ENCODE measurements at regions not wholly inside any gene's neighbourhood (a gene's known extent, or its start where the extent isn't known, plus 50 kb on each side); places are given as distances from the start of the nearest gene placed in this dataset.
"Not testable (repeated sequence)": the region's sequence is repeated elsewhere in the genome, so short reads cannot be mapped to it uniquely, and the experiment has no call there.

DNA sequence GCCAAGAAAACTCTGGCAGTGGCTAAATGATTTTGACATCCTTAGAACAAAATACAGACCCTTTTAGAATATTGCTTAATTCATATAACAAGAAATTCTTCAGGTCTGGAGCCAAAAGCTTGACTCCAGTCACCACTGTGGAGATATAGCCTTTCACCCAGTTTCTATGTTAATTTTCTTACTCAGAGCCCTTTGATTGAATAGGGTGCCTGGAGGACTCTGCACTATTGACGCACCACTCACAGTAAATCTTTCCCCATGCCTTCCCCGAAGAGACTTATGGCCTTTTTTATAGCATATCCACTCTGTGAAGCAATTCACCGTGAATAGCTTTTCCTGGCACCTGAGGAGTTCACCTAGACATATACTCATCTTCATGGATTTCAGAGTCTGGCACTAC lies 613.8 kb downstream of the ZWINT start:
- no peak for FAIRE-seq
- no peak overlapping the region for H3K4me3 ChIP-seq (ENCODE audit: low read length in 3 of 3)
- no peaks in the 10 kb centered on the region for H3K9me3 ChIP-seq (ENCODE audit: control insufficient read depth in 2 of 3, insufficient read depth in 1 of 3, low read length in 3 of 3)
- TF ChIP-seq, protein P1, sequence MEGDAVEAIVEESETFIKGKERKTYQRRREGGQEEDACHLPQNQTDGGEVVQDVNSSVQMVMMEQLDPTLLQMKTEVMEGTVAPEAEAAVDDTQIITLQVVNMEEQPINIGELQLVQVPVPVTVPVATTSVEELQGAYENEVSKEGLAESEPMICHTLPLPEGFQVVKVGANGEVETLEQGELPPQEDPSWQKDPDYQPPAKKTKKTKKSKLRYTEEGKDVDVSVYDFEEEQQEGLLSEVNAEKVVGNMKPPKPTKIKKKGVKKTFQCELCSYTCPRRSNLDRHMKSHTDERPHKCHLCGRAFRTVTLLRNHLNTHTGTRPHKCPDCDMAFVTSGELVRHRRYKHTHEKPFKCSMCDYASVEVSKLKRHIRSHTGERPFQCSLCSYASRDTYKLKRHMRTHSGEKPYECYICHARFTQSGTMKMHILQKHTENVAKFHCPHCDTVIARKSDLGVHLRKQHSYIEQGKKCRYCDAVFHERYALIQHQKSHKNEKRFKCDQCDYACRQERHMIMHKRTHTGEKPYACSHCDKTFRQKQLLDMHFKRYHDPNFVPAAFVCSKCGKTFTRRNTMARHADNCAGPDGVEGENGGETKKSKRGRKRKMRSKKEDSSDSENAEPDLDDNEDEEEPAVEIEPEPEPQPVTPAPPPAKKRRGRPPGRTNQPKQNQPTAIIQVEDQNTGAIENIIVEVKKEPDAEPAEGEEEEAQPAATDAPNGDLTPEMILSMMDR (IDR thresholded peaks at IDR 0.05; ENCODE audit: borderline replicate concordance, extremely low read depth, insufficient read depth) = no peak
- no peaks in the 10 kb centered on the region for H3K4me1 ChIP-seq (ENCODE audit: control insufficient read depth in 2 of 3, insufficient read depth in 2 of 3, low read depth in 1 of 3, low read length in 3 of 3)
- H3K27me3 ChIP-seq (ENCODE audit: control insufficient read depth, insufficient read depth, low read length) = no peaks in the 10 kb centered on the region
- H3K27ac ChIP-seq (ENCODE audit: low read depth in 2 of 2, low read length in 2 of 2) = no peak overlapping the region
- DNase-seq = no peak
- intact Hi-C loops (cut with DNase I) = no loop called here
- H3K9ac ChIP-seq (ENCODE audit: low read length in 3 of 3) = no peak overlapping the region
- no peaks in the 10 kb centered on the region for H3K36me3 ChIP-seq (ENCODE audit: control insufficient read depth in 2 of 3, insufficient read depth in 3 of 3, low read length in 3 of 3)

DNA sequence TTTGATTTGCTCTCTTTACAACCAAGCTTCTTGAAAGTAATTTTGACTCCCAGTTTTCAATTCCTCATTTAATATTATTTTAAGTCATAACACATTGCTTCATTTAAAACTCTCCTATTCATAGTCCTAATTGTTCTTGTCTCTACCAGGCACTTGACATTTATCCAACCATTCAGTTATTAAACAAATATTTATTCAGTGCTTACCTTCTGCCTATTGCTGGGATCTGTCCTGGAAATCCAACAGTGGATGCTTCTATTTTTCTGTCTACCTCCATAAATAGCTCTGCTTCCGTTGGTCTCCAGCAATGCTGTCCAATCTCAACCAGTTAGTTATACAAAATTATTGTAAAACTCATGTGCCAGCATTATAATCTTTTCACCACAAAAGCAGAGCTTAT lies 615.1 kb downstream of the ZWINT start:
- no peak for FAIRE-seq
- Histone ChIP-seq H3K36me3 (ENCODE audit: control insufficient read depth in 2 of 3, insufficient read depth in 3 of 3, low read length in 3 of 3) (no peaks in the 10 kb centered on the region), H3K9me3 (ENCODE audit: control insufficient read depth in 2 of 3, insufficient read depth in 1 of 3, low read length in 3 of 3) (no peaks in the 10 kb centered on the region), H3K27ac (ENCODE audit: low read depth in 2 of 2, low read length in 2 of 2) (no peak overlapping the region), H3K4me3 (ENCODE audit: low read length in 3 of 3) (no peak overlapping the region), H3K4me1 (ENCODE audit: control insufficient read depth in 2 of 3, insufficient read depth in 2 of 3, low read depth in 1 of 3, low read length in 3 of 3) (no peaks in the 10 kb centered on the region), H3K27me3 (ENCODE audit: control insufficient read depth, insufficient read depth, low read length) (no peaks in the 10 kb centered on the region), H3K9ac (ENCODE audit: low read length in 3 of 3) (no peak overlapping the region)
- TF ChIP-seq, protein P1 (IDR thresholded peaks at IDR 0.05; ENCODE audit: borderline replicate concordance, extremely low read depth, insufficient read depth) = no peak
- intact Hi-C loops (cut with DNase I) = no loop called here
- no peak for DNase-seq

DNA sequence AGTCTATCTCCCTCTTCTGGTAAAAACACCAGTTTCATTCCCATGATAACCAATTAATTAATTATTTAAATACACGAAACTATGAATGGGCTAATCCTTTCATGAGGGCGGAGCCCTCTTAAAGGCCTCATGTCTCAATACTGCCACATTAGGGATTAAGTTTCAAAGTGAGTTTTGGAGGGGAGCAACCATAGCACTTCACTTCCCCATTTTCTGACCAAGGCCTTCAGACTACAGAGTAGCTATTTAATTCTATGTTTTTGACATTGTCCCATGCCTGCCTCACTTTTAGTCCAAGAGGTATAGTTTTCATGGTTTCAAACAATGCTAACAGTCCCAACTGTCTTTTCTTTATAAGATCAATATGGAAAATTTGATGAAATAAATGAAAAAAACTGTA lies 618.6 kb downstream of the ZWINT start:
- TF ChIP-seq, protein P1 (IDR thresholded peaks at IDR 0.05; ENCODE audit: borderline replicate concordance, extremely low read depth, insufficient read depth) = no peak
- H3K27me3 ChIP-seq (ENCODE audit: control insufficient read depth, insufficient read depth, low read length) = no peaks in the 10 kb centered on the region
- no peak overlapping the region for H3K4me3 ChIP-seq (ENCODE audit: low read length in 3 of 3)

DNA sequence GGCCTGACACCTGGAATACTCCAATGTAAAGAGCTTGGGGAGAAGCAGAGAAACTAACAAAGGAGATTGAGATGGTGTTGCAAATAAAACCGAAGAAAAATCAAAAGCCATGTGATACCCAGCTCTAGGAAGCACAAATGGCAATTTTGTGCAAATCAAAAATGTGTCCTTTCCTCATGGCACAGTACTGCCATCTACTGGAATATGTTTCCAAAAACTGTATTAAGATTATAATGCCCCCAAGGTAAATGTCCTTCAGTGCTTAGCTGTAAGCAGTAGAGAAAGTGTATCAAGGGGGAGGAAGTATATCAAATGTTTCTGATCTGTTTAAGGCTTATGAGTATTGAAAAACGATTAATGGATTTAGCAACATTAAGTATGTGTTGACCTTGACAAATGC lies 620.3 kb downstream of the ZWINT start:
- H3K9me3 ChIP-seq (ENCODE audit: control insufficient read depth in 2 of 3, insufficient read depth in 1 of 3, low read length in 3 of 3); H3K4me3 ChIP-seq (ENCODE audit: low read length in 3 of 3); H3K27me3 ChIP-seq (ENCODE audit: control insufficient read depth, insufficient read depth, low read length); H3K27ac ChIP-seq (ENCODE audit: low read depth in 2 of 2, low read length in 2 of 2); H3K4me1 ChIP-seq (ENCODE audit: control insufficient read depth in 2 of 3, insufficient read depth in 2 of 3, low read depth in 1 of 3, low read length in 3 of 3); H3K36me3 ChIP-seq (ENCODE audit: control insufficient read depth in 2 of 3, insufficient read depth in 3 of 3, low read length in 3 of 3); H3K9ac ChIP-seq (ENCODE audit: low read length in 3 of 3); intact Hi-C loops (cut with DNase I): not testable (repeated sequence)
- TF ChIP-seq, protein P1 (IDR thresholded peaks at IDR 0.05; ENCODE audit: borderline replicate concordance, extremely low read depth, insufficient read depth) = peak; percentile 5
- FAIRE-seq (peak; percentile 8), DNase-seq (peak in 2 of 5 donors; percentile 12 to 60)

More for the DNA sequence above, 618.6 kb downstream of the ZWINT start:
- DNase-seq (no peak), FAIRE-seq (no peak)
- Histone ChIP-seq H3K36me3 (ENCODE audit: control insufficient read depth in 2 of 3, insufficient read depth in 3 of 3, low read length in 3 of 3) (no peaks in the 10 kb centered on the region), H3K9ac (ENCODE audit: low read length in 3 of 3) (no peak overlapping the region), H3K27ac (ENCODE audit: low read depth in 2 of 2, low read length in 2 of 2) (no peak overlapping the region), H3K9me3 (ENCODE audit: control insufficient read depth in 2 of 3, insufficient read depth in 1 of 3, low read length in 3 of 3) (no peaks in the 10 kb centered on the region), H3K4me1 (ENCODE audit: control insufficient read depth in 2 of 3, insufficient read depth in 2 of 3, low read depth in 1 of 3, low read length in 3 of 3) (no peaks in the 10 kb centered on the region)
- intact Hi-C loops (cut with DNase I) = no loop called here

Data from kidney (tissue), 13 donors.